Left ventricle myocardium inferior (tissue), 1 donor: ENCODE measurements at regions not wholly inside any gene's neighbourhood (a gene's known extent, or its start where the extent isn't known, plus 50 kb on each side); places are given as distances from the start of the nearest gene placed in this dataset.

Source experiments
- DNase-seq: peaks from one replicate; pipeline ENCODE4 v3.0.0-alpha.2; 2020
- H3K27ac ChIP-seq: fragments of 200-600 bp; replicated peaks from 2 replicates; pipeline ENCODE4 v1.8.0; 2021
- H3K27me3 ChIP-seq: fragments of 200-600 bp; 2 replicates; pipeline ENCODE4 v1.8.0; 2021; ENCODE audit warnings: low read depth
- H3K36me3 ChIP-seq: fragments of 200-600 bp; 2 replicates; pipeline ENCODE4 v1.8.0; 2021
- H3K4me1 ChIP-seq: fragments of 200-600 bp; 2 replicates; pipeline ENCODE4 v1.8.0; 2021
- H3K4me3 ChIP-seq: fragments of 200-600 bp; 2 replicates; pipeline ENCODE4 v1.8.0; 2021; ENCODE audit warnings: mild to moderate bottlenecking, moderate library complexity
- H3K9me3 ChIP-seq: fragments of 200-600 bp; replicated peaks from 2 replicates; pipeline ENCODE4 v1.8.0; 2021
- CTCF ChIP-seq: fragments of 200-600 bp; IDR thresholded peaks from 2 replicates; pipeline ENCODE4 v1.8.0; 2021; ENCODE audit warnings: antibody characterized with exemption, mild to moderate bottlenecking, borderline replicate concordance
- intact Hi-C: fragments of 100-400 bp; cut with micrococcal nuclease; formaldehyde crosslinking; loops from one replicate; pipeline ENCODE4 v1.11.0; 2022
- donor health status: DM: no; HTN: yes; CAD: no; lungs with severe emphysema.

- Histone ChIP-seq H3K27me3 (no peaks in the 10 kb centered on the region), H3K27ac (no peak overlapping the region), H3K4me3 (no peak overlapping the region), H3K9me3 (peaks cover 7% of the 10 kb centered on the region), H3K36me3 (no peaks in the 10 kb centered on the region), H3K4me1 (no peaks in the 10 kb centered on the region)
- peak; percentile 74 for TF ChIP-seq CTCF
- no peak for DNase-seq
- intact Hi-C loops, result no loop called here
Measured at GRCh38 chr10:125343118-125343925, 183.0 kb upstream of the CTBP2 start.

DNA sequence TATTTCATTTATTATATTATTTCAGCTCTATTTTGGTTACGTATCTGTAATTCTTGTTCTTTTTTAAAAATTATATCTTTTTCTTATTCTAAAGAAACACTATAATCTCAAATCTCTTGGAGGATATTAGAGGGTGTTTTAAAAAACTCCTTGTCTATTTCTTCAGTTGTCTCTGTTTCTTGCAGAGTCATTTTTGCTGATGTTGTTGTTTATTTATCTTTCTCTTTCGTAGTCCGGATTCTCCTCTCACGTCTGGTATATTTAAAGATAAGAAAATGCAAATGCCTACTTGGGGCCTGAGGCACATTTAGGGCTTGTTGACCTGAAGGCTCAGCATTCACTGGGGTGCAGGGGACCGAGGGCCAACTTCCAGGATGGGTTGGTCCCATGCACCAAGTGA is 181.2 kb upstream of the CTBP2 start:
- Histone ChIP-seq H3K27ac (no peak overlapping the region), H3K4me1 (no peaks in the 10 kb centered on the region), H3K36me3 (no peaks in the 10 kb centered on the region), H3K9me3 (peaks cover 7% of the 10 kb centered on the region), H3K4me3 (no peak overlapping the region), H3K27me3 (no peaks in the 10 kb centered on the region)
- TF ChIP-seq CTCF, result no peak
- DNase-seq, result no peak
- intact Hi-C loops, result no loop called here

DNA sequence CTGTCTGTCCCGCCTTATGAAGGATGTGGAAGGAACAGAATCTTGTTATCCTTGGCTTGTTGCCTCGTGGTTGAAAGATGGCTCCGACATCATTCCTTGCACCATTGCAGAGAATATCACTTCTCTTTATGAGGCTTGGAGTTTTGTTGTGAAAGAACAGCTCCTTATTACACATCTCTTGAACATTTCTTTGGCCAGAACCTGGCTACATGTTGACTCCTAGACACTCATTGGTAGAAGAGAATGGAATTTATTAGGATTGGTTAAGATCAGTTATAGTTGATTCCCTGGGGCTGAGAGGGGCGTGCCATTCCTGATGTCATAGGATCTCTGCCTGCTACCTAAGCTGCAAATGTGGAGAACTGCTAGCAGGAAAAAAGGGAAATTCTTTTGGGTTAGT is 180.5 kb upstream of the CTBP2 start:
- no peaks in the 10 kb centered on the region for H3K4me1 ChIP-seq
- no peaks in the 10 kb centered on the region for H3K36me3 ChIP-seq
- no peaks in the 10 kb centered on the region for H3K27me3 ChIP-seq
- intact Hi-C loops, result no loop called here
- no peak for TF ChIP-seq CTCF
- H3K9me3 ChIP-seq, result peaks cover 7% of the 10 kb centered on the region
- no peak for DNase-seq
- no peak overlapping the region for H3K4me3 ChIP-seq
- no peak overlapping the region for H3K27ac ChIP-seq

DNA sequence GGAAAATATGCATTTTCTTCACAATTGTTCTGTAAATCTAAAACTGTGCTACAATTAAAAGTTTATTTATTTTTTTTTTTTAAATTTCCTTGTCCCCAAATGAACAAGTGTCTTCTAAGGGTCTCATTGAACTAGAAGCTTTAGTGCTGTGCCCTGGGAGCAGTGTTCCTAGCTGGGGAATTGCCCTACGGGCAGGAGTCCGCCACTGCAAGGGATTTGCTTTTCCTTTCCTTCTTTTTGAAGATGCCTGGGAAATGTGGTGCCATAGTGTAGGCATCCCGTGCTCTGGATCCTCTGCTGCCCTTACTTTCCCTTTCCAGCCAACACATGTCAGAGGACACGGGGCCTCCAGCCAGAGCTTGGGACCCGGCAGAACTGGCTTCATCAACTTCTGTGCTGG is 177.1 kb upstream of the CTBP2 start:
- Histone ChIP-seq H3K4me1 (peaks cover 14% of the 10 kb centered on the region), H3K4me3 (no peak overlapping the region), H3K36me3 (no peaks in the 10 kb centered on the region), H3K9me3 (peaks cover 7% of the 10 kb centered on the region), H3K27ac (no peak overlapping the region), H3K27me3 (no peaks in the 10 kb centered on the region)
- TF ChIP-seq CTCF, result no peak
- DNase-seq, result no peak
- intact Hi-C loops, result no loop called here

- Histone ChIP-seq H3K9me3 (no peaks in the 10 kb centered on the region), H3K27ac (no peak overlapping the region), H3K4me1 (peaks cover 14% of the 10 kb centered on the region), H3K36me3 (no peaks in the 10 kb centered on the region), H3K27me3 (no peaks in the 10 kb centered on the region), H3K4me3 (no peak overlapping the region)
- DNase-seq, result no peak
- no peak for TF ChIP-seq CTCF
- intact Hi-C loops, result no loop called here
Measured at GRCh38 chr10:125334545-125334944, 174.2 kb upstream of the CTBP2 start.
